ENCODE measurements at regions not wholly inside any gene's neighbourhood (a gene's known extent, or its start where the extent isn't known, plus 50 kb on each side); places are given as distances from the start of the nearest gene placed in this dataset.

GRCh38 chr1:184319879-184320278 lies 67.0 kb upstream of the C1orf21 start:
- no peak for TF ChIP-seq RARB (CRISPR knock-in tag; IDR thresholded peaks at IDR 0.05)
- no peak for TF ChIP-seq TCF4 (CRISPR knock-in tag; IDR thresholded peaks at IDR 0.05; ENCODE audit: borderline replicate concordance)
- TF ChIP-seq BACH2 (CRISPR knock-in tag; IDR thresholded peaks at IDR 0.05; ENCODE audit: borderline replicate concordance) = no peak
- no peak for TF ChIP-seq TSHZ2 (CRISPR knock-in tag; IDR thresholded peaks at IDR 0.05)
- TF ChIP-seq GLIS3 (CRISPR knock-in tag; IDR thresholded peaks at IDR 0.05) = no peak

Data from SK-N-SH treated with all-trans-retinoic acid at 6 μM for 48 hours (cell line).